ENCODE measurements at regions not wholly inside any gene's neighbourhood (a gene's known extent, or its start where the extent isn't known, plus 50 kb on each side); places are given as distances from the start of the nearest gene placed in this dataset.

DNA sequence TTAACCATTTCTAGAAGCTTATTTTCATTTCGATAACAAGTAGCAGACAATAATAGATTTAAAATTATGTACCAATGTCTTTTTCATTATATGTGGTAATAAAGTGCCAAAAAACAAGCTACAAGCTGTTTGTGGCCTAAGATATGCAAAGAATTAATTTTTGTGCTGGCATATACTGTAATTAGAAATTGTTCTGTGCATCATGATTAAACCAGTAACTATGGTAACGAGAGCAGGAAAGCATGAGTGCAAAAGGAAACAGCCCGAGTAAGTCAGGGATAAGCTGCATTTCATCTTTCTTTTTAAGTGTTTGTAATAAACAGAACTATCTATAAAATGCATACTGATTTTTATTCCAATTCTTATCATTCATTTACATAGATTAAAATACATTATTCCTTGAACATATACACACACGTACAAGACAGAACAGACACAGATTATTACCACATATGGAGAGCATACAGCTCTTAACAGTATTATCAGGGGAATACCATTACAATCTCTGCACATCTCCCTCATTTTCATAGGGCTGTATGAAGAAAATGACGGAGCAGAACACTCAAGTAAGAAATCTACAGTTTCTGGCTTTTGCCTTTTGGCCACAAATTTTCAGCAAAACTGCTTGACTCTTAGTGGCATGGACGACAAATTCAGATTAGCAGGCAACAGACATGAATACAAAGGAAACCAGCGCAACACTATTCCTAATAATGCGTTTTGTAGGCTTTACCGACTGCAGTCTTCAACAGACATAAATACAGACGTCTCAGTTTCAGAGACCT, 121.3 kb upstream of the WDR17 start:
- H3K4me3 ChIP-seq (ENCODE audit: low read depth, low read length) = no peak overlapping the region
- DNase-seq (ENCODE audit: low read depth) = no peak
- no peak for TF ChIP-seq CTCF (IDR thresholded peaks at IDR 0.05; ENCODE audit: insufficient read depth, low read length)

GRCh38 chr4:175946472-175947116, 119.0 kb upstream of the WDR17 start:
- TF ChIP-seq CTCF (IDR thresholded peaks at IDR 0.05; ENCODE audit: insufficient read depth, low read length) = no peak
- DNase-seq (ENCODE audit: low read depth) = peak; percentile 44
- H3K4me3 ChIP-seq (ENCODE audit: low read depth, low read length) = peak overlapping the region; percentile 8

DNA sequence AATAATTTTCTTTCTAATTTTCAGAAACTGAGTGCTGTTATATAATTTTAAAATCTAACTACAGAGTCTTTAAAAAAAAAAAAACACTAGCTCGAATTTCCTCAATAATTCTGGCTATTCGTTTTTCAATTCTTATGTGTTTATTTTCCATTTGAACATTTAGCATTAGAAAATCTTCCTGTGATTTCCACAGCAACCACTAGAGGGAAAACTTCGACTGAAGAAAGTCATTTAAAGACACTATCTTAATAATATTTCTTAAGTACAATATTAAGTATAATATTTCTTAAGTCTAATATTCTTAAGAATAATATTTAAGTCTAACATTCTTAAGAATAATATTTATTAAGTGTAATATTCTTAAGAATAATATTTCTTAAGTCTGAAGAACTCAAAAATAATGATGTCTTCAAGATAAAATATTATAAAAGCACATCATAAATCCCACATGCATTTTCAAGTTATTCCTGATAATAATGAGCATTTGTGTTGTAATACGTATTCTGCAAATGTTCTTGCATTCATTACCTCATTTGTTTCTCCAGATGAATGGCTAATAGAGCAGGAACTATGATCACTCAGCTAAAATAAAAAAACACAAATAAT, 118.4 kb upstream of the WDR17 start:
- DNase-seq (ENCODE audit: low read depth) = peak; percentile 60
- no peak overlapping the region for H3K4me3 ChIP-seq (ENCODE audit: low read depth, low read length)
- peak; percentile 62 for TF ChIP-seq CTCF (IDR thresholded peaks at IDR 0.05; ENCODE audit: insufficient read depth, low read length)

- no peak overlapping the region for H3K4me3 ChIP-seq (ENCODE audit: low read depth, low read length)
- TF ChIP-seq CTCF (IDR thresholded peaks at IDR 0.05; ENCODE audit: insufficient read depth, low read length) = no peak
- peak; percentile 6 for DNase-seq (ENCODE audit: low read depth)
Measured at GRCh38 chr4:175951794-175952193, 113.8 kb upstream of the WDR17 start.

- DNase-seq (ENCODE audit: low read depth) = no peak
- H3K4me3 ChIP-seq (ENCODE audit: low read depth, low read length) = no peak overlapping the region
- TF ChIP-seq CTCF (IDR thresholded peaks at IDR 0.05; ENCODE audit: insufficient read depth, low read length) = no peak
Measured at GRCh38 chr4:175953116-175953515, 112.5 kb upstream of the WDR17 start.

GRCh38 chr4:175953960-175954521, 111.6 kb upstream of the WDR17 start:
- TF ChIP-seq CTCF (IDR thresholded peaks at IDR 0.05; ENCODE audit: insufficient read depth, low read length) = no peak
- no peak for DNase-seq (ENCODE audit: low read depth)
- H3K4me3 ChIP-seq (ENCODE audit: low read depth, low read length) = no peak overlapping the region
